Tibial nerve (tissue), 4 donors: ENCODE measurements at regions not wholly inside any gene's neighbourhood (a gene's known extent, or its start where the extent isn't known, plus 50 kb on each side); places are given as distances from the start of the nearest gene placed in this dataset.

Experiments used
- DNase-seq, 2 donors: peaks; one replicate each; pipeline ENCODE4 v3.0.0-alpha.2; 2019; ENCODE audit warnings: low spot score in 2 of 2
- H3K27ac ChIP-seq, 4 donors: fragments of 200-600 bp; sonication (generic) in 3 of 4; one replicate each; pipeline ENCODE4 v1.5.1; 2017 to 2019; ENCODE audit warnings: mild to moderate bottlenecking in 1 of 4
- H3K27me3 ChIP-seq, 2 donors: fragments of 200-600 bp; sonication (generic) in 1 of 2; one replicate each; pipeline versions ENCODE4 v1.5.1 to v1.6.0; 2017 to 2019
- H3K36me3 ChIP-seq, 3 donors: fragments of 200-600 bp; sonication (generic); one replicate each; pipeline ENCODE4 v1.5.1; 2018 to 2019
- H3K4me1 ChIP-seq, 4 donors: fragments of 200-600 bp; sonication (generic) in 3 of 4; one replicate each; pipeline ENCODE4 v1.5.1; 2017 to 2019
- H3K4me3 ChIP-seq, 4 donors: fragments of 200-600 bp; sonication (generic) in 3 of 4; one replicate each; pipeline ENCODE4 v1.5.1; 2017 to 2019; ENCODE audit warnings: mild to moderate bottlenecking in 1 of 4, moderate library complexity in 1 of 4
- H3K9me3 ChIP-seq, 4 donors: fragments of 200-600 bp; sonication (generic) in 3 of 4; one replicate each; pipeline ENCODE4 v1.5.1; 2017 to 2019
- CTCF ChIP-seq, 5 experiments: fragments of 200-600 bp in 3 of 5; fragments of 450-650 bp in 2 of 5; sonication (generic) in 3 of 5; IDR thresholded peaks; one replicate each; pipeline ENCODE4 v1.5.1; 2016 to 2019; ENCODE audit warnings: antibody characterized with exemption in 5 of 5, mild to moderate bottlenecking in 3 of 5, moderate library complexity in 2 of 5
- EP300 ChIP-seq, 2 donors: sonication (generic); formaldehyde crosslinking; IDR thresholded peaks; one replicate each; pipeline ENCODE4 v1.6.1; 2017; ENCODE audit warnings: antibody characterized with exemption in 2 of 2, mild to moderate bottlenecking in 1 of 2
- POLR2A ChIP-seq, 2 donors: fragments of 450-650 bp; IDR thresholded peaks; one replicate each; pipeline ENCODE4 v1.6.1; 2017; ENCODE audit warnings: antibody characterized with exemption in 2 of 2, mild to moderate bottlenecking in 2 of 2, moderate library complexity in 2 of 2
- WGBS, 2 donors: methylation state at CpG; one replicate each; pipeline ENCODE4 v1.1.5; 2018; 5-methylcytosine and 5-hydroxymethylcytosine counted together

DNA sequence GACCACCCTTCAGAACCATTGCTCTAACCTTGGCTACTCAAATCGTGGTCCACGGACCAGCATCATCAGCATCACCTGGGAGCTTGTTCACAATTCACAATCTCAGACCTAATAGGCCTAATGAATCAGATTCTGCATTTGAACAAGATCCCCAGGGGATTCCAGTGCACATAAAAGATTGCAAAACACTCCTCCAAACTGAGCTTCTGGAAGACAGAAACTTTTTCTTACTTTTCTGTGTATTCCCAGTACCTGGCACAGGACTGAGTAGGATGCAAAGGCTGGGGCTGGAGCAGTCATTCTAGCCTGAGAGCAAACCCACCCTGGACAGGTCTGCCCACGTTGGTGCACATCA, 115.1 kb upstream of the COPS8 start:
- peak overlapping the region in 1 of 4 donors; percentile 70 for H3K27ac ChIP-seq
- no peak overlapping the region for H3K4me3 ChIP-seq
- H3K36me3 ChIP-seq, result no peaks in the 10 kb centered on the region
- 89 to 91% methylated on average over 3 of the region's 3 CpGs for WGBS, 2 donors
- TF ChIP-seq CTCF (IDR thresholded peaks at IDR 0.05) (no peak), POLR2A (IDR thresholded peaks at IDR 0.05) (no peak), EP300 (IDR thresholded peaks at IDR 0.05) (peak in 1 of 2 donors; percentile 27)
- H3K27me3 ChIP-seq, result no peaks in the 10 kb centered on the region
- peak in 1 of 2 donors; percentile 45 for DNase-seq
- peaks cover 0 to 41% (median 7%) of the 10 kb centered on the region in 4 donors for H3K4me1 ChIP-seq
- no peaks in the 10 kb centered on the region for H3K9me3 ChIP-seq

DNA sequence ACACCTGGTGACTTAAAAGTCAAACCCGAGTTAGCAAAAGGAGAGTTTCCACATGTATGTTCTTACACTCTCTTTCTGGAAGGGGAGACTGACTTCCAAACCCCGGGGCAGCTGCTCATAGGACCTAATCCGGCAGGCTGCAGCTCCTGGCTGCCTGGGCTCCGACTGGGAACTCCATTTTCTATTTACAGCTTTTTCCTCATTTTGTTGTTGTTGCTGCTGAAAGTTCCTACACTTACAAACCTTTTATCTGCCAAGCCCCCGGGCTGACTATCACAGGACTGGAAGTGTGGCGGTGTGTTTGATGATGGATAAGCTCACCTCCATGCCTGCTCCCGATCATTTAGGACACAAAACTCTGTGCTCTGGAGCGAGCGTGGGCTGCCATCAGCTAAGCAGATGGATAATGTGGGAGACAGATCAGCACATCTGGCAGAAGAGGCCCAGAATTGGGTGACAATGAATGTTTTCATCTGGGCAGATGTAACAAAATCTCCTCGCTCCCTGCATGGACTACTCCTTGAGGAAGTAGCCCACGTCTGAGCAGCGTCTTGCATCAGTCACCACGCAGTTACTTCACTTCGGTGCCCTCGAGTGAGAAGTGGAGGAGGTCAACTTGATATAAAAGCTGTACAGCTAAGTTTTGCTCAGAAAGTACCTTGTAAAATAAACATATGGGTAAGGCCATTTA, 114.4 kb upstream of the COPS8 start:
- Histone ChIP-seq H3K27me3 (no peaks in the 10 kb centered on the region), H3K36me3 (no peaks in the 10 kb centered on the region), H3K9me3 (no peaks in the 10 kb centered on the region), H3K27ac (peak overlapping the region in 2 of 4 donors; percentile 12 to 70), H3K4me1 (peaks cover 0 to 41% (median 6%) of the 10 kb centered on the region in 4 donors), H3K4me3 (no peak overlapping the region)
- no peak for DNase-seq
- 77 to 78% methylated on average over 15 of the region's 15 CpGs for WGBS, 2 donors
- no peak for TF ChIP-seq EP300 (IDR thresholded peaks at IDR 0.05)
- TF ChIP-seq CTCF (IDR thresholded peaks at IDR 0.05), result no peak
- no peak for TF ChIP-seq POLR2A (IDR thresholded peaks at IDR 0.05)

DNA sequence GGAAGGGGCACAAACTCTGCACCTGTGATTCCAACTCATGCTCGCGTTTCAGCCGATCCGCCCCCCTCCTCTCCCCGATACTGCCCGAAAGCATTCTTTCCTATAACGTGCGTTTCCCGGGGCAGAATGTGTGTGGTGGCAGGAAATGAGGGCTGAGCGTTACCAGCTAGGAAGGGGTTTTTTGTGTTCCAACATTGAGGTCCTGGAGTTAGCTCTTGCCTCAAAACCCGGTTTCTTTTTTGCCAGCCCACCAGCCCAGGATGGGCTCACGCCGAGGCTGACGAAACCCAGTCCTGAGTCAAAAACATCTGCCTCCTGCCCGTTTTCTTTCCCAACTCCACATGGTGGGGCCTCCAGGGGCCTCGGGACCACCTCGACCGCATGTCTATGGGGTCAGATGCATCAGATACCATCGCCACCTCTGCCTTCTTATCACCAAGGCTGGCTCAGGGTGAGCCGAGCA, 113.7 kb upstream of the COPS8 start:
- Histone ChIP-seq H3K4me3 (no peak overlapping the region), H3K4me1 (peaks cover 0 to 41% (median 4%) of the 10 kb centered on the region in 4 donors), H3K36me3 (no peaks in the 10 kb centered on the region), H3K27me3 (no peaks in the 10 kb centered on the region), H3K9me3 (no peaks in the 10 kb centered on the region), H3K27ac (peak overlapping the region in 2 of 4 donors; percentile 52 to 70)
- DNase-seq, result no peak
- WGBS, 2 donors, result 76 to 82% methylated on average over 20 of the region's 20 CpGs
- TF ChIP-seq EP300 (IDR thresholded peaks at IDR 0.05) (no peak), CTCF (IDR thresholded peaks at IDR 0.05) (no peak), POLR2A (IDR thresholded peaks at IDR 0.05) (no peak)

DNA sequence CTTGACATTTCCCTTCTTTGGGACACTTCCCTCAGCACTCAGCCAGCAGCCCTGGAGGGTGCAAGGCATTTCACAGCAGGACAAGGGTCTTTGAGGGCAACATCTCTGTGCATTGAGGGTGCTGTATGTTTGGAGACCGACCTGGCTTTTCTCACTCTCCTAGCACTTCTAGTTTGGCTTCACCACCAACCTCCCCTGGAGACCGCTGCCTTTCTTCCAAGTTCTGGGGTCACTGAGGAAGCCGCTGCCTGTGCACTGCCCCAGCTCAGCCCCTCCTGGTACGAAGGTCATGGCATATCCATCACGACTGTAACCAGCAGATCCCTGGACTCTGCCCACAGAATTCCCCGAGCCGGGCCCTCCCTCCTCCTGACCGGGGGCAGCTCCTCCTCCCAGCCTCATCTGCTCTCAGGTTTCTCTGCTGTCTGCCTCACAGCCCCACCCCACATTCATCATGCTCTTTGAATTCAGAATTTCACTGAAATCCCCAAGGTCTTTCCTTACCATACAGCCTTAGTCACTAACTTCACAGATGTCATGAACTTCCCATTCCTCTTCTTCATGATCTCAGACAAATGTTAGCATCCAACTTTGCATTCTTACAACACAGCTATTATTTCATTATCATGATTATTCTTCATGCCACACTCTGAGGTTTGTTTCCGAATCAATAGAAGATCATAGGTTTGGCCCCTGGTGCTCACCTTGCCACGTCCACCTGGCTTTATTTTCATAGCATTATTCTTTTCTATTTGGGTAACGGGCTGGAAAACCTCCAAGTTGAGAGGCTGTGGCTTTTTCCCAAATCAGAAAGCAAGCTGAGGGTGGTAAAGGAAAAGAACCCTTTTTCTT, 113.0 kb upstream of the COPS8 start:
- WGBS, 2 donors, result 39 to 54% methylated on average over 11 of the region's 11 CpGs
- Histone ChIP-seq H3K36me3 (no peaks in the 10 kb centered on the region), H3K27me3 (no peaks in the 10 kb centered on the region), H3K4me1 (peaks cover 0 to 41% (median 4%) of the 10 kb centered on the region in 4 donors), H3K9me3 (no peaks in the 10 kb centered on the region), H3K4me3 (no peak overlapping the region), H3K27ac (peak overlapping the region in 2 of 4 donors; percentile 52 to 70)
- peak; percentile 46 to 55 for DNase-seq
- TF ChIP-seq POLR2A (IDR thresholded peaks at IDR 0.05), result peak in 1 of 2 donors; percentile 14
- peak in 1 of 2 donors; percentile 62 for TF ChIP-seq EP300 (IDR thresholded peaks at IDR 0.05)
- no peak for TF ChIP-seq CTCF (IDR thresholded peaks at IDR 0.05)
